DMS79 (cell line): ENCODE measurements at regions not wholly inside any gene's neighbourhood (a gene's known extent, or its start where the extent isn't known, plus 50 kb on each side); places are given as distances from the start of the nearest gene placed in this dataset.
A peak's percentile ranks its signal among the peaks of the same experiment; 100 is the strongest.

ENCODE experiments used
- DNase-seq: peaks from one replicate; lab custom pipeline; 2025; lab: John Stamatoyannopoulos, UW

GRCh38 chr2:71277536-71278103 is 50.7 kb upstream of the PAIP2B start:
- DNase-seq: peak; percentile 4

- DNase-seq: no peak
These were observed 50.2 kb upstream of the PAIP2B start for GRCh38 chr2:71277147-71277475.

GRCh38 chr2:71276311-71277146 is 49.6 kb upstream of the PAIP2B start:
- DNase-seq: peak; percentile 85
